CD4-positive, alpha-beta T cell (primary cell): ENCODE measurements at regions not wholly inside any gene's neighbourhood (a gene's known extent, or its start where the extent isn't known, plus 50 kb on each side); places are given as distances from the start of the nearest gene placed in this dataset.

Experiments used
- ATAC-seq: fragments of 200-7000 bp; cut with Tn5 transposase; one replicate; pipeline ENCODE4 v1.10.0; 2022; ENCODE audit warnings: mild to moderate bottlenecking; ENCODE audit not compliant: poor library complexity
- CTCF ChIA-PET: fragments of 350-600 bp; sonication (Branson Sonifier 250); formaldehyde crosslinking; loops from one replicate; lab custom pipeline; 2021; ENCODE audit warnings: antibody characterized with exemption, inconsistent platforms; lab: Charles Lee
- POLR2A ChIA-PET: fragments of 350-600 bp; sonication (Branson Sonifier 250); formaldehyde crosslinking; loops from one replicate; lab custom pipeline; 2021; ENCODE audit warnings: antibody characterized with exemption, inconsistent platforms; lab: Charles Lee
- DNase-seq, 14 experiments: peaks; one replicate each; pipeline ENCODE4 v3.0.0-alpha.2; 2013 to 2020; ENCODE audit warnings: mixed read lengths in 2 of 14
- H3K27ac ChIP-seq, 2 donors: one replicate each; pipeline versions ENCODE4 v1.5.1 to v1.7.0; 2013; ENCODE audit warnings: low read length in 2 of 2, low read depth in 1 of 2, mild to moderate bottlenecking in 1 of 2
- H3K27me3 ChIP-seq, 2 experiments: 1 replicate in 1 of 2; 2 replicates in 1 of 2; pipeline versions ENCODE4 v1.6.1 to v1.7.0; 2013; ENCODE audit warnings: low read length in 2 of 2, control low read depth in 1 of 2, mild to moderate bottlenecking in 1 of 2, moderate library complexity in 1 of 2; ENCODE audit not compliant: insufficient read depth in 2 of 2, control insufficient read depth in 1 of 2
- H3K36me3 ChIP-seq: one replicate; pipeline ENCODE4 v1.6.1; 2013; ENCODE audit warnings: low read length, control low read depth; ENCODE audit not compliant: insufficient read depth
- H3K4me1 ChIP-seq: one replicate; pipeline ENCODE4 v1.6.1; 2013; ENCODE audit warnings: low read length, control low read depth; ENCODE audit not compliant: insufficient read depth
- H3K4me3 ChIP-seq: one replicate; pipeline ENCODE4 v1.5.1; 2013; ENCODE audit warnings: mild to moderate bottlenecking, low read length, moderate library complexity
- H3K9me3 ChIP-seq, 2 experiments: 1 replicate in 1 of 2; 2 replicates in 1 of 2; pipeline versions ENCODE4 v1.6.1 to v1.7.0; 2013; ENCODE audit warnings: low read length in 2 of 2, mild to moderate bottlenecking in 2 of 2, control low read depth in 1 of 2, moderate library complexity in 1 of 2; ENCODE audit not compliant: control insufficient read depth in 1 of 2, insufficient read depth in 1 of 2
- H3K27ac Mint-ChIP-seq: one replicate; pipeline ENCODE4 v1.8.0; 2020; ENCODE audit warnings: mixed read lengths
- H3K27me3 Mint-ChIP-seq: one replicate; pipeline ENCODE4 v1.8.0; 2021; ENCODE audit warnings: mixed read lengths
- H3K36me3 Mint-ChIP-seq: one replicate; pipeline ENCODE4 v1.8.0; 2021; ENCODE audit warnings: low read depth, mixed read lengths
- H3K4me1 Mint-ChIP-seq: one replicate; pipeline ENCODE4 v1.8.0; 2021; ENCODE audit warnings: low read depth, mixed read lengths
- H3K4me3 Mint-ChIP-seq: one replicate; pipeline ENCODE4 v1.8.0; 2020; ENCODE audit warnings: mild to moderate bottlenecking, mixed read lengths
- H3K9me3 Mint-ChIP-seq: one replicate; pipeline ENCODE4 v1.8.0; 2020; ENCODE audit warnings: mixed read lengths
- intact Hi-C, 2 experiments: fragments of 100-400 bp; cut with DNase I in 1 of 2; cut with micrococcal nuclease in 1 of 2; formaldehyde crosslinking; loops; one replicate each; pipeline versions ENCODE4 v1.15.1 to v1.9.0; 2023 to 2025; cut with DNase I, micrococcal nuclease
- TF ChIP-seq, protein P1 (sequence below): fragments of 200-600 bp; IDR thresholded peaks from one replicate; pipeline ENCODE4 v1.8.0; 2022; ENCODE audit warnings: antibody characterized with exemption, mild to moderate bottlenecking

DNA sequence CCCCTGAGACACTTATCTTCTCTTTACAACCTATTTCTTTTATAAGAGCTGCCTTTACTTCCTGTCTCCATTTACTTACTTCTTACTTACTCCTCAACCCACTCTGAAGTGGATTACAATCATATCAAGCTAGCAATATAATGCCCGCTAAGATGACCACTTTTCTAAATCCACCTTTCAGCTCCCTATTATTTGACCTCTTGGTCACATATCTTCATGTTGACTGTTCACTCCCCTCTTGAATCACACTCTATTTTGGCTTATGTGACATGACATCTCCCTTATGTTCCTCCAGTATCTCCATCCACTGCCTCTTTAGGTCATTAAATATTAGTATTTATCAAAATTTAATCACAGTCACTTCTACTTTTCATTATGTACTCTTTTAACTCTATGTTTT lies 255.3 kb upstream of the TRPC7 start:
- CTCF ChIA-PET, result no interaction called here
- Histone ChIP-seq H3K4me3 (no peak overlapping the region), H3K36me3 (no peaks in the 10 kb centered on the region), H3K9me3 (no peaks in the 10 kb centered on the region), H3K27ac (no peak overlapping the region), H3K27me3 (no peaks in the 10 kb centered on the region), H3K4me1 (no peaks in the 10 kb centered on the region)
- ATAC-seq, result no peak
- no peaks in the 10 kb centered on the region for H3K4me1 Mint-ChIP-seq
- H3K4me3 Mint-ChIP-seq, result no peak overlapping the region
- intact Hi-C loops, result no loop called here
- no peaks in the 10 kb centered on the region for H3K9me3 Mint-ChIP-seq
- POLR2A ChIA-PET, result no interaction called here
- no peaks in the 10 kb centered on the region for H3K36me3 Mint-ChIP-seq
- no peak overlapping the region for H3K27ac Mint-ChIP-seq
- TF ChIP-seq, protein P1, sequence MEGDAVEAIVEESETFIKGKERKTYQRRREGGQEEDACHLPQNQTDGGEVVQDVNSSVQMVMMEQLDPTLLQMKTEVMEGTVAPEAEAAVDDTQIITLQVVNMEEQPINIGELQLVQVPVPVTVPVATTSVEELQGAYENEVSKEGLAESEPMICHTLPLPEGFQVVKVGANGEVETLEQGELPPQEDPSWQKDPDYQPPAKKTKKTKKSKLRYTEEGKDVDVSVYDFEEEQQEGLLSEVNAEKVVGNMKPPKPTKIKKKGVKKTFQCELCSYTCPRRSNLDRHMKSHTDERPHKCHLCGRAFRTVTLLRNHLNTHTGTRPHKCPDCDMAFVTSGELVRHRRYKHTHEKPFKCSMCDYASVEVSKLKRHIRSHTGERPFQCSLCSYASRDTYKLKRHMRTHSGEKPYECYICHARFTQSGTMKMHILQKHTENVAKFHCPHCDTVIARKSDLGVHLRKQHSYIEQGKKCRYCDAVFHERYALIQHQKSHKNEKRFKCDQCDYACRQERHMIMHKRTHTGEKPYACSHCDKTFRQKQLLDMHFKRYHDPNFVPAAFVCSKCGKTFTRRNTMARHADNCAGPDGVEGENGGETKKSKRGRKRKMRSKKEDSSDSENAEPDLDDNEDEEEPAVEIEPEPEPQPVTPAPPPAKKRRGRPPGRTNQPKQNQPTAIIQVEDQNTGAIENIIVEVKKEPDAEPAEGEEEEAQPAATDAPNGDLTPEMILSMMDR, result no peak
- no peaks in the 10 kb centered on the region for H3K27me3 Mint-ChIP-seq
- DNase-seq, result no peak

DNA sequence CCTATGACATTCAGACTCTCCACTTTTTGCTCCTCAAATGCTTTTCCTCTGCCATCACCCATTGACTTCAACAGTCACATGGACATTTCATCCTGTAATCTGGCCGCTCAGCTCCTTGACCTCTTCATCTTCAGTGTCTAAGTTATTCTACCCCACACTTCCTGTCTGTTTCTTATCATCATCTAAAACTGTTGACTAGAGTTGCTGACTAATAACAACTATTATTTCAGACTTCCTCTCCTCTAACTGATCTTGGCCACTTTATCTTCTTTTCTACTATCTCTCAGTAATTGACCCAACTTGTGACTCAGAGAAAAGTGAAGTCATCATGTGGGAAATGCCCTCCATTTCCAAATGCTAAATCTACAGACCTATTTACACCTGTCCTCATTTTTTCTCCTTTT lies 254.7 kb upstream of the TRPC7 start:
- H3K9me3 Mint-ChIP-seq, result no peaks in the 10 kb centered on the region
- Histone ChIP-seq H3K27ac (no peak overlapping the region), H3K4me1 (no peaks in the 10 kb centered on the region), H3K9me3 (no peaks in the 10 kb centered on the region), H3K36me3 (no peaks in the 10 kb centered on the region), H3K27me3 (no peaks in the 10 kb centered on the region), H3K4me3 (no peak overlapping the region)
- no peak overlapping the region for H3K27ac Mint-ChIP-seq
- ATAC-seq, result no peak
- TF ChIP-seq, protein P1, result no peak
- ChIA-PET CTCF (no interaction called here), POLR2A (no interaction called here)
- no peaks in the 10 kb centered on the region for H3K4me1 Mint-ChIP-seq
- no peaks in the 10 kb centered on the region for H3K27me3 Mint-ChIP-seq
- intact Hi-C loops, result no loop called here
- DNase-seq, result no peak
- H3K36me3 Mint-ChIP-seq, result no peaks in the 10 kb centered on the region
- H3K4me3 Mint-ChIP-seq, result no peak overlapping the region

GRCh38 chr5:136619556-136619955 lies 254.2 kb upstream of the TRPC7 start:
- no peak overlapping the region for H3K27ac Mint-ChIP-seq
- POLR2A ChIA-PET, result no interaction called here
- no peaks in the 10 kb centered on the region for H3K9me3 Mint-ChIP-seq

More at GRCh38 chr5:136619556-136619955, 254.2 kb upstream of the TRPC7 start:
- H3K4me1 ChIP-seq, result no peaks in the 10 kb centered on the region
- TF ChIP-seq, protein P1, result no peak
- no peaks in the 10 kb centered on the region for H3K36me3 ChIP-seq
- DNase-seq (no peak), ATAC-seq (no peak)
- Mint-ChIP-seq H3K27me3 (no peaks in the 10 kb centered on the region), H3K4me3 (no peak overlapping the region), H3K4me1 (no peaks in the 10 kb centered on the region), H3K36me3 (no peaks in the 10 kb centered on the region)
- H3K27me3 ChIP-seq, result no peaks in the 10 kb centered on the region
- intact Hi-C loops, result no loop called here
- no peak overlapping the region for H3K27ac ChIP-seq
- no peak overlapping the region for H3K4me3 ChIP-seq
- no peaks in the 10 kb centered on the region for H3K9me3 ChIP-seq
- CTCF ChIA-PET, result no interaction called here
